Transverse colon (tissue), 4 donors: ENCODE measurements at regions not wholly inside any gene's neighbourhood (a gene's known extent, or its start where the extent isn't known, plus 50 kb on each side); places are given as distances from the start of the nearest gene placed in this dataset.

Experiments
- CTCF ChIP-seq, 5 experiments: fragments of 200-600 bp in 3 of 5; fragments of 450-650 bp in 2 of 5; sonication (generic) in 3 of 5; IDR thresholded peaks; 1 replicate in 2 of 5; 2 replicates in 3 of 5; pipeline ENCODE4 v1.5.1; 2016 to 2017; ENCODE audit warnings: antibody characterized with exemption in 5 of 5, inconsistent platforms in 3 of 5, mild to moderate bottlenecking in 2 of 5, moderate library complexity in 1 of 5
- EP300 ChIP-seq: sonication (generic); formaldehyde crosslinking; IDR thresholded peaks from one replicate; pipeline ENCODE4 v1.6.1; 2017; ENCODE audit warnings: antibody characterized with exemption, low read depth
- POLR2A ChIP-seq: fragments of 450-650 bp; IDR thresholded peaks from one replicate; pipeline ENCODE4 v1.6.1; 2016; ENCODE audit warnings: antibody characterized with exemption, mild to moderate bottlenecking, moderate library complexity
- POLR2AphosphoS5 ChIP-seq, 3 donors: sonication (generic); formaldehyde crosslinking; IDR thresholded peaks; one replicate each; pipeline ENCODE4 v1.6.1; 2016; ENCODE audit warnings: antibody characterized with exemption in 3 of 3

GRCh38 chr9:94181408-94182181, 77.5 kb upstream of the ZNF169 start:
- TF ChIP-seq POLR2A (no peak), CTCF (IDR thresholded peaks at IDR 0.05) (no peak), POLR2AphosphoS5 (IDR thresholded peaks at IDR 0.05) (no peak), EP300 (no peak)
